ENCODE measurements at regions not wholly inside any gene's neighbourhood (a gene's known extent, or its start where the extent isn't known, plus 50 kb on each side); places are given as distances from the start of the nearest gene placed in this dataset.

DNA sequence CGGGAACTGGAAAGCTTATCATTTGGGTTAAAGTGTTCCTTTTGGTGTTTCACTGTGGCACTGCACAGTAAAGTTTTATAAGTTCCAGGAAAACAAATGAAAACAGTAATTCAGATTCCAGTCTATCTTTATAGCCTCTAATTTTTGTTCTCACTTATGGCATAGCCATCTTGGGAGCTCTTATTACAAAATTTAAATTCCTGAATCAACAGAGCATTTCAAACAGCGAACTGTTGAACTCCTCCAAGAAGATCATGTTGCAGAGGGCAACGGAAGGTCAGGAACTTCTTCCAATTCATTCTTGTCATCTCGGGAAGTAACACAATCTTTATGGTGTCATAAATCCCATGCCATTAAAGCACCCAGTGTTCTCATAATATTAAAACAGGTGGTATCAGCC, 229.1 kb downstream of the KCNC2 start:
- no peak overlapping the region for H3K27ac Mint-ChIP-seq (ENCODE audit: unreplicated experiment)

DNA sequence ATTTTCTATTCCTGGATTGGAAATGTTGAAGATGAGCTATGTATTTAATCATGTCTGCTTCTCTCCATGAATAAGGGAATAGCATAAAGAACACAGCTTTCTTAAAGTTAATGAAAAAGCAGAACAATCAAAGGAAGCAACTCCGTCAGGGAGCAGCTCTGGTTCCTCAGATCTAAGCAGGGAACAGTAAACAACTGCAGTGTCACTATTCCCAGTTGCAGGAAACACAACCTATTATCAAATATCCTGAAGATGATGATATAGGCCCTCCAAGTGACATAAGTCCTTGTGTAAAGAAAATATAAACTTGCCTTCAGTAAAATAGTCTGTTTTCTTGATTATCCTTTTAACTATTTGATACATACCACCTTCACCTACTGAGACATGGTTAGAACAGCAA, 228.1 kb downstream of the KCNC2 start:
- no peak overlapping the region for H3K4me3 Mint-ChIP-seq (ENCODE audit: unreplicated experiment)
- H3K27me3 Mint-ChIP-seq (ENCODE audit: unreplicated experiment), result peaks cover 17% of the 10 kb centered on the region
- H3K27ac Mint-ChIP-seq (ENCODE audit: unreplicated experiment), result no peak overlapping the region
- H3K9me3 Mint-ChIP-seq (ENCODE audit: unreplicated experiment), result no peaks in the 10 kb centered on the region
- TF ChIP-seq, protein P1, sequence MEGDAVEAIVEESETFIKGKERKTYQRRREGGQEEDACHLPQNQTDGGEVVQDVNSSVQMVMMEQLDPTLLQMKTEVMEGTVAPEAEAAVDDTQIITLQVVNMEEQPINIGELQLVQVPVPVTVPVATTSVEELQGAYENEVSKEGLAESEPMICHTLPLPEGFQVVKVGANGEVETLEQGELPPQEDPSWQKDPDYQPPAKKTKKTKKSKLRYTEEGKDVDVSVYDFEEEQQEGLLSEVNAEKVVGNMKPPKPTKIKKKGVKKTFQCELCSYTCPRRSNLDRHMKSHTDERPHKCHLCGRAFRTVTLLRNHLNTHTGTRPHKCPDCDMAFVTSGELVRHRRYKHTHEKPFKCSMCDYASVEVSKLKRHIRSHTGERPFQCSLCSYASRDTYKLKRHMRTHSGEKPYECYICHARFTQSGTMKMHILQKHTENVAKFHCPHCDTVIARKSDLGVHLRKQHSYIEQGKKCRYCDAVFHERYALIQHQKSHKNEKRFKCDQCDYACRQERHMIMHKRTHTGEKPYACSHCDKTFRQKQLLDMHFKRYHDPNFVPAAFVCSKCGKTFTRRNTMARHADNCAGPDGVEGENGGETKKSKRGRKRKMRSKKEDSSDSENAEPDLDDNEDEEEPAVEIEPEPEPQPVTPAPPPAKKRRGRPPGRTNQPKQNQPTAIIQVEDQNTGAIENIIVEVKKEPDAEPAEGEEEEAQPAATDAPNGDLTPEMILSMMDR (IDR thresholded peaks at IDR 0.05), result no peak
- H3K4me1 Mint-ChIP-seq (ENCODE audit: unreplicated experiment), result no peaks in the 10 kb centered on the region
- no peaks in the 10 kb centered on the region for H3K36me3 Mint-ChIP-seq (ENCODE audit: unreplicated experiment)
- DNase-seq (ENCODE audit: extremely low spot score, unreplicated experiment), result no peak

More for the DNA sequence above, 229.1 kb downstream of the KCNC2 start:
- Mint-ChIP-seq H3K27me3 (ENCODE audit: unreplicated experiment) (peaks cover 20% of the 10 kb centered on the region), H3K4me3 (ENCODE audit: unreplicated experiment) (no peak overlapping the region), H3K36me3 (ENCODE audit: unreplicated experiment) (no peaks in the 10 kb centered on the region), H3K9me3 (ENCODE audit: unreplicated experiment) (no peaks in the 10 kb centered on the region), H3K4me1 (ENCODE audit: unreplicated experiment) (no peaks in the 10 kb centered on the region)
- TF ChIP-seq, protein P1 (IDR thresholded peaks at IDR 0.05), result no peak
- DNase-seq (ENCODE audit: extremely low spot score, unreplicated experiment), result no peak

DNA sequence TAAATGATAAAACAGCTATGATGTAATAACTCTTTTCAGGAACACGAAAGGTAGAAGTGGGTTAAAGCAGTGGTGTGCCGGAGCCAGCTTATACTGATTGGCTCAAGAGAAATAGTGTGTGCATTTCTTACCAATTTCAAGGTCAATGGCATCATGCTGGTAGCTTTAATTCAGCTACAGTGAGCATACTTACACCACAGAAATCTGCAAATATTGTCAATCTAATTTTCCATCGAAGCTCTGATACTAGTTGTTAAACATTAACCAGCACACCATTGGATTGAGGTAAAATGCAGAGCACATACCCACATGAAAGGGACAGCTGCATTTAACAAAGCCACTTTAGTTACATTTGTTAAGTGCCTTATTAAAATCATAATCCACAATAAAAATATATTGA, 225.7 kb downstream of the KCNC2 start:
- no peaks in the 10 kb centered on the region for H3K4me1 Mint-ChIP-seq (ENCODE audit: unreplicated experiment)
- TF ChIP-seq, protein P1 (IDR thresholded peaks at IDR 0.05), result no peak
- H3K27me3 Mint-ChIP-seq (ENCODE audit: unreplicated experiment), result peaks cover 10% of the 10 kb centered on the region
- DNase-seq (ENCODE audit: extremely low spot score, unreplicated experiment), result no peak
- H3K4me3 Mint-ChIP-seq (ENCODE audit: unreplicated experiment), result no peak overlapping the region
- H3K9me3 Mint-ChIP-seq (ENCODE audit: unreplicated experiment), result no peaks in the 10 kb centered on the region
- no peak overlapping the region for H3K27ac Mint-ChIP-seq (ENCODE audit: unreplicated experiment)
- H3K36me3 Mint-ChIP-seq (ENCODE audit: unreplicated experiment), result no peaks in the 10 kb centered on the region

DNA sequence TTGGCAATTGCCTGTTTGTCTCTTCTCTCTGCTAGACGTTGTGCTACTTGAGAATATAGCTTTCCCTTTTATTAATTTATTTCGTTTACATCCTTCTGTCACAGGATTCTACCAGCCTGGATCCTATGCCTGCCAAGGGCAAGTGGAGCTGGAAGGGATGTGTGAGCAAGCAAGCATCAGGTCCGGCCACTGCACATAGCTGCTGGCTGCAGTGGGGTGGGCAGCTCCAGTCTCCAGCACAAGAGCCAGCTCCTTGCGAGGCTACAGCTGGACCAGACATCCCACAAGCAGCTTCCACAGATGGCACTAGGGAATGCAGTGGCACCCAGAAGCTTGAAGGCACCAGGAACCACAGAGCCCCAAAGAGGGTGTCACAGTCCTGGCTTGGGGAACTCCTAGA, 225.0 kb downstream of the KCNC2 start:
- TF ChIP-seq, protein P1 (IDR thresholded peaks at IDR 0.05), result no peak
- Mint-ChIP-seq H3K4me1 (ENCODE audit: unreplicated experiment) (no peaks in the 10 kb centered on the region), H3K9me3 (ENCODE audit: unreplicated experiment) (no peaks in the 10 kb centered on the region), H3K4me3 (ENCODE audit: unreplicated experiment) (no peak overlapping the region), H3K27me3 (ENCODE audit: unreplicated experiment) (peaks cover 10% of the 10 kb centered on the region), H3K27ac (ENCODE audit: unreplicated experiment) (no peak overlapping the region), H3K36me3 (ENCODE audit: unreplicated experiment) (no peaks in the 10 kb centered on the region)
- no peak for DNase-seq (ENCODE audit: extremely low spot score, unreplicated experiment)

DNA sequence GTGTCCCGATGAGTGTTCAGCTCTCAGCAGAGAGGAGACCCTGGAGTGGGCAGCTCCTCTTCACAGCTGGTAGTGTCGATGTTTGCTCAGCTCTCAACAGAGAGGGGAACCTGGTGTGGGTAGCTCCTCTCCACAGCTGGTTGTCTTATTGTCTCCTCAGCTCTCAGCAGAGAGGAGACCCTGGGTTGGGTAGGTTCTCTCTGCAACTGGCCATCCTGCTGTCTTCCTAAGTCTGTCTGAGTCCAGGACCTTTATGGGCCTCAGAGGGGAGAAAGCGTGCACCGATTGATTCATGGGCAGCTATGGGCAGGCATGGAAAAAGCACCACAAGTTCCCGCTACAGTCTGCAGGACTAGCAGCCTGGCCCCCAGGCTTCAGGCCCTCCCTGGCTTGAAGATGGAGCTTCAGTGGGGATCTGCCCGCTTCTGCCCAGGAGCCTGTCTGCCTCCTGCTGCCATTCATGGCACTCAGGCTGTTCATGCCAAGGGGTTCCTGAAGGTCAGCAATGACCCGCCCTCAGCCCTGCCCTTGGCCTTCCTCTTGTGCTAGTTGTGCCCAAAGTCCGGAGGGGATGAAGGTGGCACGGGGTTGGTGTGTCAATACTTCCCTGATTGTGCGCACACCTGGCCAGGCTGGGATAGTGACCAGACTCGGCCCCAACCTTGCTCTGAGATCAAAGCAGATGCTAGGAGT, 224.2 kb downstream of the KCNC2 start:
- no peaks in the 10 kb centered on the region for H3K9me3 Mint-ChIP-seq (ENCODE audit: unreplicated experiment)
- H3K27me3 Mint-ChIP-seq (ENCODE audit: unreplicated experiment), result peaks cover 8% of the 10 kb centered on the region
- H3K4me1 Mint-ChIP-seq (ENCODE audit: unreplicated experiment), result no peaks in the 10 kb centered on the region
- no peak overlapping the region for H3K27ac Mint-ChIP-seq (ENCODE audit: unreplicated experiment)
- no peak overlapping the region for H3K4me3 Mint-ChIP-seq (ENCODE audit: unreplicated experiment)
- TF ChIP-seq, protein P1 (IDR thresholded peaks at IDR 0.05), result no peak
- DNase-seq (ENCODE audit: extremely low spot score, unreplicated experiment), result no peak
- H3K36me3 Mint-ChIP-seq (ENCODE audit: unreplicated experiment), result no peaks in the 10 kb centered on the region
